HFFc6 (cell line): ENCODE measurements at regions not wholly inside any gene's neighbourhood (a gene's known extent, or its start where the extent isn't known, plus 50 kb on each side); places are given as distances from the start of the nearest gene placed in this dataset.
A peak's percentile ranks its signal among the peaks of the same experiment; 100 is the strongest.

Experiments
- DNase-seq: peaks from one replicate; pipeline ENCODE4 v3.0.0-alpha.2; 2018
- H3K27ac Mint-ChIP-seq: 2 replicates; pipeline ENCODE4 v1.8.0; 2020; ENCODE audit warnings: mild to moderate bottlenecking, mixed read lengths
- H3K27me3 Mint-ChIP-seq: 2 replicates; pipeline ENCODE4 v1.8.0; 2021; ENCODE audit warnings: mild to moderate bottlenecking, moderate library complexity, mixed read lengths; ENCODE audit not compliant: insufficient read depth
- H3K36me3 Mint-ChIP-seq: 2 replicates; pipeline ENCODE4 v1.8.0; 2021; ENCODE audit warnings: low read depth, mixed read lengths
- H3K4me1 Mint-ChIP-seq: 2 replicates; pipeline ENCODE4 v1.8.0; 2020; ENCODE audit warnings: low read depth, mixed read lengths
- H3K4me3 Mint-ChIP-seq: 2 replicates; pipeline ENCODE4 v1.8.0; 2020; ENCODE audit warnings: mild to moderate bottlenecking, moderate library complexity, mixed read lengths
- H3K9me3 Mint-ChIP-seq: 2 replicates; pipeline ENCODE4 v1.8.0; 2020; ENCODE audit warnings: mild to moderate bottlenecking, mixed read lengths
- CTCF ChIP-seq: fragments of 200-600 bp; sonication (generic); IDR thresholded peaks from 2 replicates; pipeline ENCODE4 v1.5.0; 2021; ENCODE audit warnings: antibody characterized with exemption, mild to moderate bottlenecking

DNA sequence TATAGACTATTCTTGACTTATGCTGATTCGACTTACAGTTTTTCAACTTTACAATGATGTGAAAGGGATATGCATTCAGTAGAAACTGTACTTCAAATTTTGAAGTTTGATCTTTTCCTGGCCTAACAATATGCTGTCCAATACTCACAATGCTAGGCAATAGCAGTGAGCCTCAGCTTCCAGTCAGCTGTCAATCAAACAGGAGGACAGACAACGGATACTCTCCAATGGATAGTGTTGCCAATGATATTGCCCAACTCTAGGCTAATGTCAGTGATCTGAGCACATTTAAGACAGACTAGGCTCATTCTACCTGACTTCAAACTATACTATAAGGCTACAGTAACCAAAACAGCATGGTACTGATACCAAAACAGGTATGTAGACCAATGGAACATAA is 55.0 kb upstream of the ZNF280D start:
- no peak for DNase-seq
- H3K9me3 Mint-ChIP-seq = no peaks in the 10 kb centered on the region
- peaks cover 17% of the 10 kb centered on the region for H3K4me1 Mint-ChIP-seq
- no peaks in the 10 kb centered on the region for H3K36me3 Mint-ChIP-seq
- no peak overlapping the region for H3K27ac Mint-ChIP-seq
- H3K4me3 Mint-ChIP-seq = no peak overlapping the region
- peaks cover 4% of the 10 kb centered on the region; the same call in 1 of the 2 replicates for H3K27me3 Mint-ChIP-seq
- TF ChIP-seq CTCF = no peak

DNA sequence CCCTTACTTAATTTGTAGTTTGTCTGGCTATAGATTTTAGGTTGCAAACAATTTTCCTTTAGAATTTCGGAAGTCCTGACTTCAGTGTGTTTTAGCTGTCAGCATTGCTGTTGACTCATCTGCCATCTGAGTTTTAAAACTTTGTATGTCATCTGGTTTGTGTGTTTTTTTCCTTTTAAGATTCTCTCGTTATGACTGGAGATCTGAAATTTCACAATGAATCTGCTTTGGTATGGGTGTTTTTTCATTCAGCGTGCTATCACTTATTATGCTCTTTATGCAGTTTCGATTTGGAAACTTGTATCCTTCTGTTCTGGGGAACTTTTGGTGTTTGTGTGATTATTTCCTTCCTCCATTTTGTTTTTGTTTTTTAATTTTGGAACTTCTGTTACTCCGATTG is 53.7 kb upstream of the ZNF280D start:
- H3K4me3 Mint-ChIP-seq = peak overlapping the region; percentile 49
- no peak for DNase-seq
- H3K4me1 Mint-ChIP-seq = peaks cover 22% of the 10 kb centered on the region
- TF ChIP-seq CTCF = no peak
- H3K27me3 Mint-ChIP-seq = peaks cover 6% of the 10 kb centered on the region
- H3K27ac Mint-ChIP-seq = peak overlapping the region; percentile 22; the same call in 1 of the 2 replicates
- no peaks in the 10 kb centered on the region for H3K9me3 Mint-ChIP-seq
- no peaks in the 10 kb centered on the region for H3K36me3 Mint-ChIP-seq

- no peak for DNase-seq
- H3K27me3 Mint-ChIP-seq = peaks cover 6% of the 10 kb centered on the region
- no peak for TF ChIP-seq CTCF
- no peak overlapping the region for H3K27ac Mint-ChIP-seq
- peaks cover 8% of the 10 kb centered on the region; the same call in 1 of the 2 replicates for H3K36me3 Mint-ChIP-seq
- peaks cover 6% of the 10 kb centered on the region for H3K9me3 Mint-ChIP-seq
- peaks cover 22% of the 10 kb centered on the region for H3K4me1 Mint-ChIP-seq
- H3K4me3 Mint-ChIP-seq = no peak overlapping the region
These were observed 50.8 kb upstream of the ZNF280D start for GRCh38 chr15:56783857-56784661.

DNA sequence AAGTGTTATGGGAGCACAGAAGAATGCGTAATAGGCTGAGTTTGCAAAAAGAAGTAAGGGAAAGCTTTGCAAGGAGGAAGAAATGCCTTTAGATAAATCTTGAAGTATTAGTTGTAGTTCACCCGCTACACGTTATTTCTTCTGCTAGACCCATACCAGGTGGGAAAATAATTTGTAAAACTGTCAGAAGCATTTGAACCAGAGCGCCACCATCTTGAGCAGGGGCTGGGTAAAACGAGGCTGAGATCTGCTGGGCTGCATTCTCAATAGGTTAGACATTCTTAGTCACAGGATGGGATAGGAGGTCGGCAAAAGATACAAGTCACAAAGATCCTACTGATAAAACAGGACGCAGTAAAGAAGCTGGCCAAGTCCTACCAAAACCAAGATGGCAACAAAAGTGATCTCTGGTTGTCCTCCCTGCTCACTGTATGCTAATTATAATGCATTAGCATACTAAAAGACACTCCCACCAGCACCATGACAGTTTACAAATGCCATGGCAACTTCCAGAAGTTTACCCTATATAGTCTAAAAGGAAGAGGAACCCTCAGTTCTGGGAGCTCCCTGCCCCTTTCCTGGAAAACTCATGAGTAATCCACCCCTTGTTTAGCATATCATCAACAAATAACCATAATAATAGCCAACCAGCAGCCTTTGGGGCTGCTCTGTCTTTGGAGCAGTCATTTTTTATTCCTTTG is 50.0 kb upstream of the ZNF280D start:
- peaks cover 8% of the 10 kb centered on the region; the same call in 1 of the 2 replicates for H3K36me3 Mint-ChIP-seq
- H3K4me1 Mint-ChIP-seq = peaks cover 22% of the 10 kb centered on the region
- H3K9me3 Mint-ChIP-seq = peaks cover 6% of the 10 kb centered on the region
- H3K4me3 Mint-ChIP-seq = no peak overlapping the region
- TF ChIP-seq CTCF = no peak
- H3K27me3 Mint-ChIP-seq = peaks cover 4% of the 10 kb centered on the region
- H3K27ac Mint-ChIP-seq = no peak overlapping the region
- DNase-seq = no peak
